Transverse colon (tissue), 4 donors: ENCODE measurements at regions not wholly inside any gene's neighbourhood (a gene's known extent, or its start where the extent isn't known, plus 50 kb on each side); places are given as distances from the start of the nearest gene placed in this dataset.

Source experiments
- DNase-seq: peaks from one replicate; pipeline ENCODE4 v3.0.0-alpha.2; 2019
- H3K27ac ChIP-seq, 4 donors: fragments of 200-600 bp; sonication (generic); 2 replicates each; pipeline ENCODE4 v1.5.1; 2016 to 2018; ENCODE audit warnings: inconsistent platforms in 4 of 4
- H3K27me3 ChIP-seq: fragments of 200-600 bp; sonication (generic); 2 replicates; pipeline ENCODE4 v1.5.1; 2017; ENCODE audit warnings: inconsistent platforms
- H3K36me3 ChIP-seq, 4 donors: fragments of 200-600 bp; sonication (generic); 2 replicates each; pipeline ENCODE4 v1.5.1; 2017 to 2019; ENCODE audit warnings: inconsistent platforms in 4 of 4
- H3K4me1 ChIP-seq, 4 donors: fragments of 200-600 bp; sonication (generic); 2 replicates each; pipeline ENCODE4 v1.5.1; 2017 to 2020; ENCODE audit warnings: inconsistent platforms in 4 of 4
- H3K4me3 ChIP-seq, 4 donors: fragments of 200-600 bp; sonication (generic); 1 replicate in 1 of 4; 2 replicates in 3 of 4; pipeline versions ENCODE4 v1.5.1 to v1.6.1; 2017 to 2019; ENCODE audit warnings: inconsistent platforms in 4 of 4
- H3K9me3 ChIP-seq, 2 donors: fragments of 200-600 bp; sonication (generic); 2 replicates each; pipeline ENCODE4 v1.5.1; 2017 to 2019; ENCODE audit warnings: inconsistent platforms in 2 of 2
- CTCF ChIP-seq, 5 experiments: fragments of 200-600 bp in 3 of 5; fragments of 450-650 bp in 2 of 5; sonication (generic) in 3 of 5; IDR thresholded peaks; 1 replicate in 2 of 5; 2 replicates in 3 of 5; pipeline ENCODE4 v1.5.1; 2016 to 2017; ENCODE audit warnings: antibody characterized with exemption in 5 of 5, inconsistent platforms in 3 of 5, mild to moderate bottlenecking in 2 of 5, moderate library complexity in 1 of 5
- EP300 ChIP-seq: sonication (generic); formaldehyde crosslinking; IDR thresholded peaks from one replicate; pipeline ENCODE4 v1.6.1; 2017; ENCODE audit warnings: antibody characterized with exemption, low read depth
- POLR2A ChIP-seq: fragments of 450-650 bp; IDR thresholded peaks from one replicate; pipeline ENCODE4 v1.6.1; 2016; ENCODE audit warnings: antibody characterized with exemption, mild to moderate bottlenecking, moderate library complexity
- POLR2AphosphoS5 ChIP-seq, 3 donors: sonication (generic); formaldehyde crosslinking; IDR thresholded peaks; one replicate each; pipeline ENCODE4 v1.6.1; 2016; ENCODE audit warnings: antibody characterized with exemption in 3 of 3
- WGBS, 2 donors: methylation state at CpG; one replicate each; pipeline ENCODE4 v1.1.5; 2018; ENCODE audit warnings: low coverage in 1 of 2; 5-methylcytosine and 5-hydroxymethylcytosine counted together
- in situ Hi-C, 4 donors: fragments of 200-750 bp; cut with MboI; loops; one replicate each; pipeline versions ENCODE4 v1.15.0 to v1.15.1; 2017; ENCODE audit warnings: low sequenced_read_pairs in 3 of 4, low pct_ligation_motif_present in 1 of 4, low pct_unique_long_range_greater_than_20kb in 1 of 4
- intact Hi-C: fragments of 100-400 bp; cut with DNase I; formaldehyde crosslinking; loops from one replicate; pipeline ENCODE4 v1.15.1; 2023; ENCODE audit warnings: low total_unique reads

DNA sequence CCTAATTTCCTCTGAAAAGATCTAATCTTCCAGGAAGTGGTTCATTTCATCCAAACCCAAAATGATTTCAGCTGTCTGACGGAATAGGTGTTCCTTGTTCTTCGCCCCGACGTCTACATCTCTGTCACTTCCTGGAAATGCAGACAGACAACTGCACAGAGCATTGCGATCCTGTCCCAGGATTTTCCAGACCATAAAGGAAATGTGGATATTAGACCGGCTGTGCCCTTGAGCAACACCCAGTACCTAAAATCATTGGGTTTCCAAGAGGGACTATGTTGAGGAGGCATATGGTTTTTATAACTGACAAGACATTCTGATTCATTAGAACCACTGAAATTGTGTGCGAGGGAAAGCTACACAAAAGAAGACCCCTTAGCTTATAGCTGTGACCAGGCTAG lies 74.2 kb downstream of the MSX2 start:
- peaks cover 18% of the 10 kb centered on the region for H3K27me3 ChIP-seq
- no peak overlapping the region for H3K27ac ChIP-seq
- 79% methylated on average over 7 of the region's 7 CpGs; no CpG with 5 or more reads in 1 of the 2 donors for WGBS, 2 donors
- H3K9me3 ChIP-seq, result no peaks in the 10 kb centered on the region
- TF ChIP-seq POLR2A (no peak), CTCF (IDR thresholded peaks at IDR 0.05) (no peak), POLR2AphosphoS5 (IDR thresholded peaks at IDR 0.05) (no peak), EP300 (no peak)
- in situ Hi-C loops, result loop anchor here in 3 of 4 donors (5.0 to 25.0 kb wide), 3 partner anchors 376 to 386 kb away; no protein-coding TSS in a partner anchor
- H3K4me1 ChIP-seq, result peaks cover 0 to 5% (median 0%) of the 10 kb centered on the region in 4 donors
- intact Hi-C loops, result no loop called here
- no peaks in the 10 kb centered on the region for H3K36me3 ChIP-seq
- DNase-seq, result no peak
- H3K4me3 ChIP-seq, result no peak overlapping the region

- Histone ChIP-seq H3K36me3 (no peaks in the 10 kb centered on the region), H3K27ac (no peak overlapping the region), H3K4me1 (peaks cover 0 to 7% (median 0%) of the 10 kb centered on the region in 4 donors), H3K9me3 (no peaks in the 10 kb centered on the region), H3K4me3 (no peak overlapping the region), H3K27me3 (peaks cover 18% of the 10 kb centered on the region)
- in situ Hi-C loops, result loop anchor here in 3 of 4 donors (5.0 to 25.0 kb wide), 3 partner anchors 374 to 384 kb away; no protein-coding TSS in a partner anchor
- intact Hi-C loops, result no loop called here
- no peak for DNase-seq
- WGBS, 2 donors, result 60 to 72% methylated on average over 1 to 7 of the region's 7 CpGs
- no peak for TF ChIP-seq EP300
- TF ChIP-seq CTCF (IDR thresholded peaks at IDR 0.05), result no peak
- no peak for TF ChIP-seq POLR2AphosphoS5 (IDR thresholded peaks at IDR 0.05)
- no peak for TF ChIP-seq POLR2A
Measured at GRCh38 chr5:174796711-174797192, 72.4 kb downstream of the MSX2 start.

- 53 to 55% methylated on average over 8 to 11 of the region's 11 CpGs for WGBS, 2 donors
- H3K36me3 ChIP-seq, result no peaks in the 10 kb centered on the region
- peaks cover 18% of the 10 kb centered on the region for H3K27me3 ChIP-seq
- H3K4me3 ChIP-seq, result no peak overlapping the region
- H3K4me1 ChIP-seq, result peaks cover 0 to 7% (median 0%) of the 10 kb centered on the region in 4 donors
- H3K27ac ChIP-seq, result no peak overlapping the region
- in situ Hi-C loops, result loop anchor here (5.0 to 25.0 kb wide), 4 partner anchors 373 to 383 kb away; no protein-coding TSS in a partner anchor
- H3K9me3 ChIP-seq, result no peaks in the 10 kb centered on the region
- TF ChIP-seq EP300 (no peak), CTCF (IDR thresholded peaks at IDR 0.05) (no peak), POLR2AphosphoS5 (IDR thresholded peaks at IDR 0.05) (no peak), POLR2A (no peak)
- no peak for DNase-seq
- intact Hi-C loops, result no loop called here
Measured at GRCh38 chr5:174794931-174795672, 70.7 kb downstream of the MSX2 start.

DNA sequence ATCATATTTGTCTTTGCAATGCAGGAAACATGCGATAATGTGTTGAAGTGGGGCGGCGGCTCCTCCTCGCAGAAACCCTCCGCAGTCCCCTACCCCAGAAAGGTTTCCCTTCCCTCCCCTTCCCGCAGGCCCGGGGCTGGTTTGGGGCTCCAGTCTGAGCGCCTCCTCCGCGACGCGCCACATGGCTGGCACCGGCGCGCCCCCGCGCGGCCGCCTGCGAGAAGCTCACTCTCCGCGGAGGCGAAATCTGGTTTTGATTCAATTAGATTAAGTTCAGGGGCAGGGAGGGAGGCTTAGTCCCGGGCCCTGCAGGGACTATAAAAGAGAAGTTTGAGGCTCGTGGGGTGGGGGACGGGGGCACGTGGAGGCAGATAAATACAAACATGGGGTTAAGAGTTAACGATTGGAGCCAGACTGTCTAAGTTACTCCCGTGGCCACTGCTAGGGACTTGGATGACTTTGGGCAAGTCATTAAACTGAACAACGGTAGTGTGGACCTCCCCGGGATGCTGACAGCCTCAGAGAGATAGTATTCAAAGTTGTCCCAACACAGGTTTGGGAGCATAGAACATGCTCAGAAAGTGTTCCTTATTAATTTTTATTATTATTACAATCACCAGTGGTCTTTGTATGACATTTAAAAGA lies 69.4 kb downstream of the MSX2 start:
- intact Hi-C loops, result no loop called here
- peaks cover 18% of the 10 kb centered on the region for H3K27me3 ChIP-seq

More for the DNA sequence above, 69.4 kb downstream of the MSX2 start:
- in situ Hi-C loops, result loop anchor here in 3 of 4 donors (5.0 to 25.0 kb wide), 3 partner anchors 377 to 382 kb away; no protein-coding TSS in a partner anchor
- WGBS, 2 donors, result 2 to 4% methylated on average over 8 to 31 of the region's 31 CpGs
- Histone ChIP-seq H3K4me1 (peaks cover 0 to 7% (median 0%) of the 10 kb centered on the region in 4 donors), H3K27ac (no peak overlapping the region), H3K4me3 (no peak overlapping the region), H3K36me3 (no peaks in the 10 kb centered on the region), H3K9me3 (no peaks in the 10 kb centered on the region)
- DNase-seq, result peak; percentile 33
- TF ChIP-seq POLR2A (no peak), EP300 (no peak), POLR2AphosphoS5 (IDR thresholded peaks at IDR 0.05) (no peak), CTCF (IDR thresholded peaks at IDR 0.05) (peak; percentile 59 to 80 (median 77))
